Vagina (tissue), 2 donors: ENCODE measurements at regions not wholly inside any gene's neighbourhood (a gene's known extent, or its start where the extent isn't known, plus 50 kb on each side); places are given as distances from the start of the nearest gene placed in this dataset.

ENCODE experiments used
- DNase-seq, 2 donors: peaks; one replicate each; pipeline ENCODE4 v3.0.0-alpha.2; 2017; ENCODE audit errors: extremely low spot score in 2 of 2
- H3K27ac ChIP-seq: fragments of 200-600 bp; sonication (generic); one replicate; pipeline ENCODE4 v1.5.1; 2019
- H3K27me3 ChIP-seq: fragments of 200-600 bp; sonication (generic); one replicate; pipeline ENCODE4 v1.5.1; 2019
- H3K36me3 ChIP-seq, 2 donors: fragments of 200-600 bp; sonication (generic); one replicate each; pipeline ENCODE4 v1.5.1; 2017 to 2019
- H3K4me1 ChIP-seq: fragments of 200-600 bp; sonication (generic); one replicate; pipeline ENCODE4 v1.5.1; 2019
- H3K4me3 ChIP-seq, 2 donors: fragments of 200-600 bp; sonication (generic); 1 replicate in 1 of 2; 2 replicates in 1 of 2; pipeline ENCODE4 v1.5.1; 2016 to 2019
- H3K9me3 ChIP-seq: fragments of 200-600 bp; sonication (generic); one replicate; pipeline ENCODE4 v1.5.1; 2019
- POLR2A ChIP-seq, 2 donors: fragments of 450-650 bp; IDR thresholded peaks; one replicate each; pipeline ENCODE4 v1.6.1; 2017; ENCODE audit warnings: antibody characterized with exemption in 2 of 2, mild to moderate bottlenecking in 2 of 2, moderate library complexity in 2 of 2
- POLR2AphosphoS5 ChIP-seq, 2 donors: sonication (generic); formaldehyde crosslinking; IDR thresholded peaks; one replicate each; pipeline ENCODE4 v1.9.0; 2017; ENCODE audit warnings: antibody characterized with exemption in 2 of 2, mild to moderate bottlenecking in 2 of 2, low read depth in 1 of 2; ENCODE audit not compliant: insufficient read depth in 1 of 2
- intact Hi-C: fragments of 100-400 bp; cut with DNase I; formaldehyde crosslinking; loops from one replicate; pipeline ENCODE4 v1.15.1; 2023
- TF ChIP-seq, protein P1 (sequence below), 3 experiments: fragments of 450-650 bp in 2 of 3; fragments of 200-600 bp in 1 of 3; sonication (generic) in 1 of 3; IDR thresholded peaks; one replicate each; pipeline ENCODE4 v1.5.1; 2017 to 2019; ENCODE audit warnings: antibody characterized with exemption in 3 of 3, mild to moderate bottlenecking in 2 of 3, moderate library complexity in 2 of 3

DNA sequence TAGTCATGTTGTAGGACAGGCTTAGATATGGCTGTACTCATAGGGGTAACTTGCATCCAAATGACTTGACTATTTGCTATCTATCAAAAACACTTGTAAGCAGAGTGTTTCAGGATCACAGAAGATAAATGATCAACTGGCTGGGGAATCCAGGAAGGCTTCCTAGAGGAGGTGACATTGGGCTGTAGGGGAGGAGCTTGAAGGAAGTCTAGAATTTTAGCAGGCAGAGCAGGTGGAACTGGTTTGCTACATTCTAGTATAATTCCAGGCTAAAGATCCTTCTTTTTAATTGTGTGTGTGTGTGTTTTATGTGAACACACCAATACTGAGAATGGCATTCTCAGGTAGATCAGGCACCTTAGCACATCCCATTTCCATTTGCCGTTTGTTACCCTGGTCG lies 380.3 kb downstream of the MCTP2 start:
- H3K4me1 ChIP-seq, result no peaks in the 10 kb centered on the region
- no peaks in the 10 kb centered on the region for H3K27me3 ChIP-seq
- no peaks in the 10 kb centered on the region for H3K36me3 ChIP-seq
- no peak overlapping the region for H3K4me3 ChIP-seq
- intact Hi-C loops, result no loop called here
- H3K27ac ChIP-seq, result no peak overlapping the region
- TF ChIP-seq POLR2A (IDR thresholded peaks at IDR 0.05), result no peak
- TF ChIP-seq, protein P1, sequence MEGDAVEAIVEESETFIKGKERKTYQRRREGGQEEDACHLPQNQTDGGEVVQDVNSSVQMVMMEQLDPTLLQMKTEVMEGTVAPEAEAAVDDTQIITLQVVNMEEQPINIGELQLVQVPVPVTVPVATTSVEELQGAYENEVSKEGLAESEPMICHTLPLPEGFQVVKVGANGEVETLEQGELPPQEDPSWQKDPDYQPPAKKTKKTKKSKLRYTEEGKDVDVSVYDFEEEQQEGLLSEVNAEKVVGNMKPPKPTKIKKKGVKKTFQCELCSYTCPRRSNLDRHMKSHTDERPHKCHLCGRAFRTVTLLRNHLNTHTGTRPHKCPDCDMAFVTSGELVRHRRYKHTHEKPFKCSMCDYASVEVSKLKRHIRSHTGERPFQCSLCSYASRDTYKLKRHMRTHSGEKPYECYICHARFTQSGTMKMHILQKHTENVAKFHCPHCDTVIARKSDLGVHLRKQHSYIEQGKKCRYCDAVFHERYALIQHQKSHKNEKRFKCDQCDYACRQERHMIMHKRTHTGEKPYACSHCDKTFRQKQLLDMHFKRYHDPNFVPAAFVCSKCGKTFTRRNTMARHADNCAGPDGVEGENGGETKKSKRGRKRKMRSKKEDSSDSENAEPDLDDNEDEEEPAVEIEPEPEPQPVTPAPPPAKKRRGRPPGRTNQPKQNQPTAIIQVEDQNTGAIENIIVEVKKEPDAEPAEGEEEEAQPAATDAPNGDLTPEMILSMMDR (IDR thresholded peaks at IDR 0.05), result no peak
- H3K9me3 ChIP-seq, result no peaks in the 10 kb centered on the region
- no peak for DNase-seq

DNA sequence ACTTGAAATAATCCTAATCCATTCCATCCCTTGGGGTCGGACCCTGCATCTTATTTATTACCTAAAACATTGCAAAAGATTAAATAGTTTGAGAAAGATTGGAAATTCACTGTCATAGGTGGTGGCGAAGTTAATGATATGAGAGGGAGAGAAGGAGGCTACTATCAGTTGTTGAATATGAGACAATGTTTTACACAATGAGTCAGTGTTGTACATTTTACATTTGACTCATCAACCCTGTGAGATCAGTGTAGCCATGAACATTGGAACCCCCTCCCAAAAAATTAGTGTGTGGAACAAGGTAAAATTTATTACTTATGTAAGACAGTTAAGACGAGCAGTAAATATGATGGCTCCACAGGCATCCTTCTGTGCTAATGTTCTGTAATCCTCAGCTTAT lies 384.3 kb downstream of the MCTP2 start:
- no peak overlapping the region for H3K27ac ChIP-seq

DNA sequence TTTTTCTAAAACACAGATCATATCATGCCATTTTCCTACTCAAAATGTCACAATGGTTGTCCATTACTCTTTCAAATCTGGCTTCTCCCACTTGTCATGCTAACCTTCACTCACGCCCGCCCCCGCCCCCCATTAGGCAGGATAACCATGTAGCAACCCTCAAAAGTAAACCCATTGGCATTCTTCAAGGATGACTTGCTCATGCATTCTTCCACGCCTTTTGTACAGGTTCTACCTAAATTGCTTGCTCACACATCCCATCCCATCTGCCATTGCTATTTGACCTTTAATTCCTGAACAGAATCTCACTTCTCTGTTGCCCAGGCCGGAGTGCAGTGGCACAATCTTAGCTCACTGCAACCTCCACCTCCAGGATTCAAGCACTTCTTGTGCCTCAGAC lies 389.3 kb downstream of the MCTP2 start:
- Histone ChIP-seq H3K4me3 (no peak overlapping the region), H3K36me3 (no peaks in the 10 kb centered on the region), H3K27ac (no peak overlapping the region), H3K27me3 (no peaks in the 10 kb centered on the region), H3K4me1 (no peaks in the 10 kb centered on the region), H3K9me3 (no peaks in the 10 kb centered on the region)
- TF ChIP-seq, protein P1 (IDR thresholded peaks at IDR 0.05), result no peak
- no peak for TF ChIP-seq POLR2A (IDR thresholded peaks at IDR 0.05)
- TF ChIP-seq POLR2AphosphoS5 (IDR thresholded peaks at IDR 0.05; ENCODE audit: insufficient read depth in 1 of 2, low read depth in 1 of 2), result no peak
- no peak for DNase-seq
- intact Hi-C loops, result no loop called here

More for the DNA sequence above, 384.3 kb downstream of the MCTP2 start:
- intact Hi-C loops, result no loop called here
- Histone ChIP-seq H3K4me3 (no peak overlapping the region), H3K9me3 (no peaks in the 10 kb centered on the region), H3K36me3 (no peaks in the 10 kb centered on the region), H3K27me3 (no peaks in the 10 kb centered on the region), H3K4me1 (no peaks in the 10 kb centered on the region)
- TF ChIP-seq, protein P1 (IDR thresholded peaks at IDR 0.05), result no peak
- TF ChIP-seq POLR2AphosphoS5 (IDR thresholded peaks at IDR 0.05; ENCODE audit: insufficient read depth in 1 of 2, low read depth in 1 of 2) (no peak), POLR2A (IDR thresholded peaks at IDR 0.05) (no peak)
- DNase-seq, result no peak

DNA sequence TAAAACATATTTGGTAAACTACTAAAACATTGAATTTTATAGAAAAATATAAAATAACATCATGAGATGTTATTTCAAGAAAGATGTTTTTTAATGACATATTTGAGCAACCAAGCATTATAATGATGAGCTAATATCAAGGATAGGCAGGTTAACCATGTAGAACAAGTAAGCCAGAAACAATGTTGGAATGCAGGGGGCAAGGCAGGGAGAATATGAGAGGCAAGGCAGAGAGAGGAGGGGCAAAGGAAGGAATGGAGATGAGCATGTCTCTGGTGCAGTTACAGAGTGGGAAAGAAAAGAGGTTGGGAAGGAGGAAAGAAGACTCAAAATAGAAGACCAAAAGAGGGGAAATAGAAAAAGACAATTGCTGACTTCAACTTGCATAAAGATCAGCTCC lies 390.4 kb downstream of the MCTP2 start:
- Histone ChIP-seq H3K9me3 (no peaks in the 10 kb centered on the region), H3K27me3 (no peaks in the 10 kb centered on the region), H3K4me3 (no peak overlapping the region), H3K4me1 (no peaks in the 10 kb centered on the region), H3K27ac (no peak overlapping the region), H3K36me3 (no peaks in the 10 kb centered on the region)
- intact Hi-C loops, result no loop called here
- TF ChIP-seq POLR2AphosphoS5 (IDR thresholded peaks at IDR 0.05; ENCODE audit: insufficient read depth in 1 of 2, low read depth in 1 of 2) (no peak), POLR2A (IDR thresholded peaks at IDR 0.05) (no peak)
- TF ChIP-seq, protein P1 (IDR thresholded peaks at IDR 0.05), result no peak
- DNase-seq, result no peak

DNA sequence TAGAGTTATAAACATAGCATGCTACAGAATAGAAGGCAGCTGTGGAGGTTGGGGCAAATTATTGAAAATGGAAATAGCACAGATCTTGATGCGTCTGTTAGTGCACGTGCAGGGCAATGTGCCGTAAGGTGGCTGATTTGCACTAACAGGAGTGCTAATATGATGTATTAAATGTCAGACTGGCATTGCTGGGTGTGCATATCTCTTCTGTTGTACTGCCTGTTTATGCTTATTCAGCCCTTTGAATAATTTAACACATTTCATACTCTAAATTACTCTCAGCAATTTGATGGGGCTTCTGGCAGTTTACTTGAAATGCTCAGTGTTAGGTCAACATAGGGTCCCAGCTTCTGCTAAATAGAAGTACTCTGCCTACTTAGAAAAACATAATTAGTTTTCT lies 395.6 kb downstream of the MCTP2 start:
- H3K9me3 ChIP-seq, result no peaks in the 10 kb centered on the region
- H3K4me3 ChIP-seq, result no peak overlapping the region
- H3K27me3 ChIP-seq, result no peaks in the 10 kb centered on the region
- intact Hi-C loops, result no loop called here
- no peaks in the 10 kb centered on the region for H3K4me1 ChIP-seq
- H3K36me3 ChIP-seq, result no peaks in the 10 kb centered on the region
- no peak for DNase-seq
- H3K27ac ChIP-seq, result no peak overlapping the region
- TF ChIP-seq POLR2A (IDR thresholded peaks at IDR 0.05) (no peak), POLR2AphosphoS5 (IDR thresholded peaks at IDR 0.05; ENCODE audit: insufficient read depth in 1 of 2, low read depth in 1 of 2) (no peak)
- TF ChIP-seq, protein P1 (IDR thresholded peaks at IDR 0.05), result no peak
